Bronchial epithelial cell (primary cell): ENCODE measurements at regions not wholly inside any gene's neighbourhood (a gene's known extent, or its start where the extent isn't known, plus 50 kb on each side); places are given as distances from the start of the nearest gene placed in this dataset.
A peak's percentile ranks its signal among the peaks of the same experiment; 100 is the strongest.

Source experiments
- DNase-seq: peaks from one replicate; pipeline ENCODE4 v3.0.0-alpha.2; 2010; ENCODE audit warnings: low read depth
- FAIRE-seq: peaks from 2 replicates; lab custom pipeline; 2011; peaks lifted over from hg19 to GRCh38; lab: Jason Lieb, UNC
- H3K27me3 ChIP-seq: 2 replicates; pipeline ENCODE4 v1.5.1; 2011; ENCODE audit warnings: low read length; ENCODE audit not compliant: control insufficient read depth, insufficient read depth
- H3K36me3 ChIP-seq: 2 replicates; pipeline ENCODE4 v1.5.1; 2011; ENCODE audit warnings: low read length; ENCODE audit not compliant: control insufficient read depth, insufficient read depth
- H3K4me3 ChIP-seq: 2 replicates; pipeline ENCODE4 v1.5.1; 2011; ENCODE audit warnings: mild to moderate bottlenecking, low read depth, low read length, control low read depth
- TF ChIP-seq, protein P1 (sequence below): IDR thresholded peaks from 2 replicates; pipeline ENCODE4 v1.5.1; 2011; ENCODE audit warnings: mild to moderate bottlenecking, moderate library complexity, low read length, control low read depth, inconsistent platforms; ENCODE audit not compliant: insufficient read depth, severe bottlenecking

DNA sequence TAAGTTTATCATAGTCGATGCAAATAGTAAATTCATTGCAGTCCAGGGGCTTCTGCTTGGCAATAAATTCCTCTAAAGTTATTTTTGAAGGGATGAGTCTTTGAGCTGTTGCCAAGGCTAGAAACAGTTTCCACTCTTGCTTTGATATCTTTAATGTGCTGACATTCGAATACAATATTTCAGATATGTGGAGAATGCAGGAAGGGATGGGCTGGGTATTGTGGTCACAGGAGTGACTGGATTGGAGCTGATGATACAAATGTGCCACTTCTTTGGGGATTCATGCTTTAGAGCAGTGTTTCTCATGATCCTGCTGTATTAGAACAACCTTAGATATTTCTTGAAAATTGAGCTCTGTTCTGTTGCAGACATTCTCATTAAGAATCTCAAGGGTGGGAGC is 139.0 kb downstream of the PRDM13 start:
- Histone ChIP-seq H3K4me3 (no peak overlapping the region), H3K36me3 (no peaks in the 10 kb centered on the region), H3K27me3 (no peaks in the 10 kb centered on the region)
- TF ChIP-seq, protein P1, sequence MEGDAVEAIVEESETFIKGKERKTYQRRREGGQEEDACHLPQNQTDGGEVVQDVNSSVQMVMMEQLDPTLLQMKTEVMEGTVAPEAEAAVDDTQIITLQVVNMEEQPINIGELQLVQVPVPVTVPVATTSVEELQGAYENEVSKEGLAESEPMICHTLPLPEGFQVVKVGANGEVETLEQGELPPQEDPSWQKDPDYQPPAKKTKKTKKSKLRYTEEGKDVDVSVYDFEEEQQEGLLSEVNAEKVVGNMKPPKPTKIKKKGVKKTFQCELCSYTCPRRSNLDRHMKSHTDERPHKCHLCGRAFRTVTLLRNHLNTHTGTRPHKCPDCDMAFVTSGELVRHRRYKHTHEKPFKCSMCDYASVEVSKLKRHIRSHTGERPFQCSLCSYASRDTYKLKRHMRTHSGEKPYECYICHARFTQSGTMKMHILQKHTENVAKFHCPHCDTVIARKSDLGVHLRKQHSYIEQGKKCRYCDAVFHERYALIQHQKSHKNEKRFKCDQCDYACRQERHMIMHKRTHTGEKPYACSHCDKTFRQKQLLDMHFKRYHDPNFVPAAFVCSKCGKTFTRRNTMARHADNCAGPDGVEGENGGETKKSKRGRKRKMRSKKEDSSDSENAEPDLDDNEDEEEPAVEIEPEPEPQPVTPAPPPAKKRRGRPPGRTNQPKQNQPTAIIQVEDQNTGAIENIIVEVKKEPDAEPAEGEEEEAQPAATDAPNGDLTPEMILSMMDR, result no peak
- FAIRE-seq (no peak), DNase-seq (peak; percentile 10)

DNA sequence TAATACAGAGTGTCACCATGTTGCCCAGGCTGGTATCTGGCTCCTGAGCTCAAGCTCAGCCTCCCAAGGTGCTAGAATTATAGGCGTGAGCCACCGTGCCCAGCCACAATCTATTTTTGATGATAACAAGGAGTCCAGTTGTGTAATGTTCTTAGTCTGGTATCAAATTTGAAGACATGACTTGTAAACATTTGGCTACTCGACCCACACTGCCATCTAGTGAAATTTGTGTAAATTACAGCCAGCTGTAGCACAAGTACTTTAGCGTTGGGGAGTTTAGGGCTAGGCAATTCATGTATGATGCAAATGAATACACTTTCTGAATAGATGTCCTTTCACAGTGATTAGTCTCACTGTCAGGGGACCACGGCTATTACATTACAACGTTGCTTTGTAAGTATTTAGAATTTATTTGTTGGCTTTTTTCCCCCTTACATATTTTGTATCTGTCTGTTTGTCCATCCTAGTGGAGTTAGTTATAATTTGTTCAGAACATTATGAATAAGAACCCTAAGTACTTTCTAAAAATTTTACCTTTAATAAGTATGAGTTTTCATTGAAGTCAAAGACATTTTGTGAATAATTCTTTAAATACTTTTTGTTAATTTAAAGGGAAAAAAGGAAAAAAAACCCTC is 139.7 kb downstream of the PRDM13 start:
- H3K27me3 ChIP-seq, result no peaks in the 10 kb centered on the region
- DNase-seq, result peak; percentile 79
- TF ChIP-seq, protein P1, result peak; percentile 73
- H3K36me3 ChIP-seq, result no peaks in the 10 kb centered on the region
- FAIRE-seq, result no peak
- H3K4me3 ChIP-seq, result no peak overlapping the region

DNA sequence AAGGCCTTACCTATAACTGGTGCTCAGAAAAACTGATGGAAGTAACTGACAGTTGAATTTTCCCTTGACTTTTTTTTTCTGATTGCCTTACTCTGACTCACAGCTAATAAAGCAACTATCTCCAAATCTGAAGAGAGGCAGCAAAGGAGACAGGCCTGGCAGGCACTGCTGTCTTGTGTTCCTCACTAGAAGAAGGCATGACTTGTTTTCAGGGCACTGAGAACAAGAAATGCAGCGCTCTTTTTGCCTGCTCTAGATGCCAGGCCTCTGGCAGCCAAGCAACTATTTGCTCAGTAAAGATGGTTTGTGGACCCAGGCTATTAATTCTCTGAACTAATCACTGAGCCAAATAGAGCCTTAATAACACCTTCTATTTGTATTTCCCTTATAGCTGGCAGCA is 155.1 kb downstream of the PRDM13 start:
- Histone ChIP-seq H3K27me3 (no peaks in the 10 kb centered on the region), H3K36me3 (no peaks in the 10 kb centered on the region), H3K4me3 (no peak overlapping the region)
- TF ChIP-seq, protein P1, result no peak
- FAIRE-seq (no peak), DNase-seq (no peak)

DNA sequence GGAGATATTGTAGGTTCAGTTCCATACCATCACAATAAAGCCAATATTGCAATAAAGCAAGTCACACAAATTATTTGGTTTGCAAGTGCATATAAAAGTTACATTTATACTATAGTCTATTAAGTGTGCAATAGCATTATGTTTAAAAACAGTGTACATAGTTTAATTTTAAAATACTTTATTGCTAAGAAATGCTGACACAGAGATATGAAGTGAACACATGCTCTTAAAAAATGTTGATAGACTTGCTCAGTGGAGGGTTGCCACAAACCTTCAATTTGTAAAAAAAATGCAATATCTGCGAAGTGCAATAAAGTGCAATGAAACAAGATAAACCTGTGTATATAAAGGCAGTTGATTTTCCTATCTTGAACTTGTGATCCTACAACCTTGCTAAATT is 161.5 kb downstream of the PRDM13 start:
- TF ChIP-seq, protein P1, result no peak
- Histone ChIP-seq H3K27me3 (no peaks in the 10 kb centered on the region), H3K36me3 (no peaks in the 10 kb centered on the region), H3K4me3 (no peak overlapping the region)
- no peak for DNase-seq
- no peak for FAIRE-seq

DNA sequence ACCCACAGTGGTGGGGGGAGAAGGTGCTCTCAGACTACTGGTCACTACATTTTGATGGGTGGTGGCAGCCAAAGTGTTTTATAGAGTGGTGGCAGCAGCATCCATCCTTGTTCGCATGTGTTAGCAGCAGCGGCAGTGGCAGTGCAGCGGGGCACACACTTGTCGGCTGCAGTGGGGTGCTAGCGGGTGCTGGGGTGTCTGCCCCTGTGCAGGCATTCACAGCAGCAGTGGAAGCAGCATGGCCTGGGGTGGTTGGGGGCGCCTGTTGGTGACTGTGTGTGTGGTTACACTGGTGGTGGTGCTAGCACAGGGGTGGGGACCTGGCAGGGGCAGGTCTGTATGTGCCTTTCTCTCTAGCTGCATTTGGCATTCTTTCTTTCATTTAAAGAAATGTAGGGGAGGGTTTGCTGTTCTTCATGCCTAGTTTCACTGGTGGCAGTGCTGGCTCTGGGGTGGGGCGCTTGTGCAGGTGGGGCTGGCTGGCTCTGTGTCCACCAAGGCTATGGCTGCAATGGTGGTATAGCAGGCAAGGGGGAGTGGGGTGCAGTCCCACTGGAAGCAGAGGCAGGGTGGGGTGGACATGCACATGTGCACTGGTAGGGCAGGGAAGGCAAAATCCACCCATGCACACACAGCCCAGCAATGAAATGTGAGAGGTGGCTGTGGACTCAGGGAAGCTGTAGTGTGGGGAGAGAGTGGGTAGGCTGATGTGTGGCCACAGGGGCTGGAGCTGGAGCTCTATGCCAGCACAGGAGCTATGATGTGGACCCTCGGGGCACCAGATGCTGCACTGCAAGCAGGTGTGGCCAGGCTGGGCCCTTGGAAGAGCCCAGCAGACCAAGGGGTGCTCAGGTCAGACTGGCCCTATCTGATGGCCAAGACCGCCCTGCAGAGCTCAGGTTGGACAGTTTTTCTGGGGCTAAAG is 173.3 kb downstream of the PRDM13 start:
- TF ChIP-seq, protein P1, result no peak
- Histone ChIP-seq H3K4me3 (no peak overlapping the region), H3K36me3 (no peaks in the 10 kb centered on the region), H3K27me3 (no peaks in the 10 kb centered on the region)
- FAIRE-seq (no peak), DNase-seq (no peak)
